GM06990 (cell line): ENCODE measurements at regions not wholly inside any gene's neighbourhood (a gene's known extent, or its start where the extent isn't known, plus 50 kb on each side); places are given as distances from the start of the nearest gene placed in this dataset.
"Not testable (repeated sequence)": the region's sequence is repeated elsewhere in the genome, so short reads cannot be mapped to it uniquely, and the experiment has no call there.

Source experiments
- DNase-seq: peaks from one replicate; pipeline ENCODE4 v3.0.0-alpha.2; 2011; ENCODE audit not compliant: insufficient read length; ENCODE audit errors: extremely low read depth
- H3K27me3 ChIP-seq: replicated peaks from 2 replicates; pipeline ENCODE4 v1.6.0; 2011; ENCODE audit warnings: low read length; ENCODE audit not compliant: control insufficient read depth, insufficient read depth
- H3K36me3 ChIP-seq: 2 replicates; pipeline ENCODE4 v1.5.1; 2011; ENCODE audit warnings: low read length; ENCODE audit not compliant: control insufficient read depth, insufficient read depth
- H3K4me3 ChIP-seq: replicated peaks from 2 replicates; pipeline ENCODE4 v1.5.1; 2011; ENCODE audit warnings: low read depth, mild to moderate bottlenecking, control low read depth, low read length
- TF ChIP-seq, protein P1 (sequence below): IDR thresholded peaks from 2 replicates; pipeline ENCODE4 v1.5.1; 2011; ENCODE audit warnings: low read length, control low read depth, mild to moderate bottlenecking, inconsistent platforms; ENCODE audit not compliant: insufficient read depth, poor library complexity, severe bottlenecking

DNA sequence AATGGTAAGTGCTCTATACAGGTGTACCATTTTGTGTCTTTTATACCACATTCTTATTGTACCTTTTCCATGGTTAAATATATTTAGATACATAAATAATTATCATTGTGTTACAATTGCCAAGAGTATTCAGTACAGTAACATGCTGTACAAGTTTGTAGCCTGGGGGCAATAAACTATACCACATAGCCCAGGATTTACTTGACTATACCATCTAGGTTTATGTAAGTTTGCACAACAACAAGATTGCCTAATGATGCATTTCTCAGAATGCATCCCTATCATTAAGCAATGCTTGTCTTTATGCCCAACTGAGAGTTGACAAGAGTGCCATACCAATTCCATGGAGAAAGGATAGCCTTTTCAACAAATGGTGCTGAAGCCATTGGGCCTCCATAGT is 136.7 kb upstream of the PJA2 start:
- H3K4me3 ChIP-seq, result no peak overlapping the region
- H3K27me3 ChIP-seq, result no peaks in the 10 kb centered on the region
- TF ChIP-seq, protein P1, sequence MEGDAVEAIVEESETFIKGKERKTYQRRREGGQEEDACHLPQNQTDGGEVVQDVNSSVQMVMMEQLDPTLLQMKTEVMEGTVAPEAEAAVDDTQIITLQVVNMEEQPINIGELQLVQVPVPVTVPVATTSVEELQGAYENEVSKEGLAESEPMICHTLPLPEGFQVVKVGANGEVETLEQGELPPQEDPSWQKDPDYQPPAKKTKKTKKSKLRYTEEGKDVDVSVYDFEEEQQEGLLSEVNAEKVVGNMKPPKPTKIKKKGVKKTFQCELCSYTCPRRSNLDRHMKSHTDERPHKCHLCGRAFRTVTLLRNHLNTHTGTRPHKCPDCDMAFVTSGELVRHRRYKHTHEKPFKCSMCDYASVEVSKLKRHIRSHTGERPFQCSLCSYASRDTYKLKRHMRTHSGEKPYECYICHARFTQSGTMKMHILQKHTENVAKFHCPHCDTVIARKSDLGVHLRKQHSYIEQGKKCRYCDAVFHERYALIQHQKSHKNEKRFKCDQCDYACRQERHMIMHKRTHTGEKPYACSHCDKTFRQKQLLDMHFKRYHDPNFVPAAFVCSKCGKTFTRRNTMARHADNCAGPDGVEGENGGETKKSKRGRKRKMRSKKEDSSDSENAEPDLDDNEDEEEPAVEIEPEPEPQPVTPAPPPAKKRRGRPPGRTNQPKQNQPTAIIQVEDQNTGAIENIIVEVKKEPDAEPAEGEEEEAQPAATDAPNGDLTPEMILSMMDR, result no peak
- H3K36me3 ChIP-seq, result no peaks in the 10 kb centered on the region
- DNase-seq, result no peak

DNA sequence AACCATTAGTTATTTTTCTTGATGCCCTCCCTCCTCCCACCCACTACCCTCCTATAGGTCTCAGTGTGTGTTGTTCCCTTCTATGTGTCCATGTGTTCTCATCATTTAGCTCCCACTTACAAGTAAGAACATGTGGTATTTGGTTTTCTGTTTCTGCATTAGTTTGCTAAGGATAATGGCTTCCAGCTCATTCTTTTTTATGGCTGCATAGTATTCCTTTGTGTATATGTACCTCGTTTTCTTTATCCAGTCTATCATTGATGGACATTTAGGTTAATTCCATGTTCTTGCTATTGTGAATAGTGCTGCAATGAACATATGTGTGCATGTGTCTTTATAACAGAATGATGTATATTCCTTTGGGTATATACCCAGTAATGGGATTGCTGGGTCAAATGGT is 135.1 kb upstream of the PJA2 start:
- not testable (repeated sequence) for H3K36me3 ChIP-seq, H3K4me3 ChIP-seq, H3K27me3 ChIP-seq, DNase-seq

DNA sequence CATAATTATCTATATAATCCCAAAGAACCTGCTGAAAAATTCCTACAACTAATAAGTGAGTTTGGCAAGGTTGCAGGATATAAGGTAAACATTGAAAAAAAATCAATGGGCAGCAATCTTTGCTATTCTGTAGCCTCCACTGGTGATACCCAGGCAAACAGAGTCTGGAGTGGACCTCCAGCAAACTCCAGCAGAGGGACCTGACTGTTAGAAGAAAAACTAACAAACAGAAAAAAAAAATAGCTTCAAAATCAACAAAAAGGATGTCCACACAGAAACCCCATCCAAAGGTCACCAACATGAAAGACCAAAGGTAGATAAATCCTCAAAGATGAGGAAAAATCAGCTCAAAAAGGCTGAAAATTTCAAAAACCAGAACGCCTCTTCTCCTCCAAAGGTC is 128.9 kb upstream of the PJA2 start:
- H3K36me3 ChIP-seq, DNase-seq, H3K27me3 ChIP-seq, H3K4me3 ChIP-seq: not testable (repeated sequence)

DNA sequence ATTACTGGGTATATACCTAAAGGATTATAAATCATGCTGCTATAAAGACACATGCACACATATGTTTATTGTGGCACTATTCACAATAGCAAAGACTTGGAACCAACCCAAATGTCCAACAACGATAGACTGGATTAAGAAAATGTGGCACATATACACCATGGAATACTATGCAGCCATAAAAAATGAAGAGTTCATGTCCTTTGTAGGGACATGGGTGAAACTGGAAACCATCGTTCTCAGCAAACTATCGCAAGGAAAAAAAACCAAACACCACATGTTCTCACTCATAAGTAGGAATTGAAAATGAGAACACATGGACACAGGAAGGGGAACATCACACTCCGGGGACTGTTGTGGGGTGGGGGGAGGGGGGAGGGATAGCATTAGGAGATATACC is 125.3 kb upstream of the PJA2 start:
- H3K36me3 ChIP-seq, DNase-seq, H3K27me3 ChIP-seq, H3K4me3 ChIP-seq: not testable (repeated sequence)

DNA sequence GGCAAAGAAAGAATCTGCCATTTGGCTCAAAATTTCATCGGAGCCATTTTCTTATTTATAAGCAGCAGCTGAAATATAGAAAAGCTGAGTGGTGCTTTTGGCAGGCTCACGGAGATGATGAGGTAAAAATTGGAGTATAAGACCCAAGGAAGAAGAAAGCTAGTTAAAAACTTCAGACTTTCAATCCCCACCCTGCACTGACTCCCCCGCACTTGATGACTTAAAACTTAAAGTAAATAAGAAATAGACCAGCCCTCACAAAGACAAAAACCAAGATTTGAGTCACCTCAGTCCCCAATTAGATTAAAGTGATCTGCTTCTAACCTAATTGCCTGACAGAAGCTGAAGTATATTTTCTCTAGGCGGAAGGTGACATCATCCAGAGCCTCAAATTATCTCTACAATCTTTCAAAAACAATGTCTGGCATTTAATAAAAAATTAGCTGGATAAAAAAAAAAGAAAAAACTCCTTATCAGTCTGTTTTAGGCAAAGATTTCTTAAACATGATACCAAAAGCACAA is 124.0 kb upstream of the PJA2 start:
- Histone ChIP-seq H3K27me3 (no peaks in the 10 kb centered on the region), H3K4me3 (no peak overlapping the region), H3K36me3 (no peaks in the 10 kb centered on the region)
- no peak for DNase-seq
- TF ChIP-seq, protein P1, result no peak

DNA sequence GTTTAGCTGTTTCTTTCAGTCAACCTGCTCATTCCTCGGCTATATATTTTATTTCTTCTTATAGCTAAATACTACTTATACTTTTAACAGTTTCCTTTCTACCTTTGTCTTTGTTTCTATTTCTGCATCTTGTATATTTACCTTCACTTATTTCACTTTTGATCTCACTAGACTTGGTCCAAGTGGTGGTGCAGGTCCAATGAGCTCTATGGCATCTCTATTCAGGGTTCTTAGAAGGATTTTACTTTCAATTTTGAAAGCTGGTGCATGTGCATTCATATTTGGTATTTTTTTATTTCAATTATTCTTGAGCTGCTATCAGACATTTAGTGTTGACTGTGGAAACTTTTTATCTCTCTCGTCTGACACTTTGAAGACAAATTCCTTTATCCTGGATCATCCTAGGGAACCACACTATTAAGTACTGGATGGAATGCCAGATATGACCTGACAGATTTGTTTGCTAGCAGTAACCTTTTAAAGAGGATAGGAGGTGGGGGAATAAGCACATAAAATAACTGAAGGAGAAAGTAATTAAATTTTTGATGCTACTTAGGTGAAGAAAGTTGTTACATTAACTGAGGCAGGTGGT is 123.1 kb upstream of the PJA2 start:
- no peak for DNase-seq
- Histone ChIP-seq H3K36me3 (no peaks in the 10 kb centered on the region), H3K27me3 (no peaks in the 10 kb centered on the region), H3K4me3 (no peak overlapping the region)
- TF ChIP-seq, protein P1, result no peak

DNA sequence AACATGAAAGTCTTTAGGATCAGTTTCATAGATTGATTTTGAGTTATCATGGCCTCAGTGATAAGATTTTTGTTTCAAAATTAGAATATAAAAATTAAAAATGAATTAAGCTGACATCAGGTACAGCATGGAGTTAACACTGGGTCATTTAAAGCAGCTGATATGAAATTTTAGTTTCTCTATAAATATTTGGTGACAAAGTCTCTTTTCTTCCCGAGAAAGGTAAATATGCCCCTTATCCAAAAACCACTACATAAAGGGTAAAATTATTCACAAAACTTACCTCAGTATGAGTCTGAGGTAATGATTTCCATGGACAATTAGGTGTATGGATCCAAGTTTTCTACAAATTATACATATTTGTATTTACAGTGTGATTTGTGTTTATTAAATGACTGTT is 121.5 kb upstream of the PJA2 start:
- no peak for DNase-seq
- Histone ChIP-seq H3K27me3 (no peaks in the 10 kb centered on the region), H3K36me3 (no peaks in the 10 kb centered on the region), H3K4me3 (no peak overlapping the region)
- TF ChIP-seq, protein P1, result no peak
